OCI-LY7 (cell line): ENCODE measurements at regions not wholly inside any gene's neighbourhood (a gene's known extent, or its start where the extent isn't known, plus 50 kb on each side); places are given as distances from the start of the nearest gene placed in this dataset.

ENCODE experiments used
- BruUV-seq: library from RNA; stranded (reverse); fragments of 400-500 nt; replicated peaks from 2 replicates; lab custom pipeline; 2021; lab: Mats Ljungman, UMichigan
- CTCF ChIA-PET: fragments of 300-600 bp; sonication (Branson Sonifier 250); formaldehyde crosslinking; loops from one replicate; lab custom pipeline; 2022; ENCODE audit warnings: antibody characterized with exemption; ENCODE audit not compliant: unreplicated experiment; lab: Charles Lee
- POLR2A ChIA-PET: fragments of 300-600 bp; sonication (Branson Sonifier 250); formaldehyde crosslinking; loops from one replicate; lab custom pipeline; 2022; ENCODE audit warnings: antibody characterized with exemption; lab: Charles Lee
- DNase-seq: peaks from one replicate; pipeline ENCODE4 v3.0.0-alpha.2; 2015; ENCODE audit warnings: low spot score
- H2AFZ ChIP-seq: fragments of 200-600 bp; sonication (generic), shearing (Covaris generic); 2 replicates; pipeline ENCODE4 v1.6.1; 2014; ENCODE audit warnings: mild to moderate bottlenecking, antibody characterized with exemption, low read length, moderate library complexity
- H3K27ac ChIP-seq: fragments of 200-600 bp; sonication (generic); 2 replicates; pipeline ENCODE4 v1.5.1; 2014; ENCODE audit warnings: mixed run types, low read depth, mild to moderate bottlenecking, moderate library complexity, low read length, inconsistent platforms; ENCODE audit not compliant: poor library complexity, severe bottlenecking
- H3K36me3 ChIP-seq: fragments of 200-600 bp; sonication (generic); 2 replicates; pipeline ENCODE4 v1.6.1; 2014; ENCODE audit warnings: mild to moderate bottlenecking, antibody characterized with exemption, low read length, moderate library complexity, mixed read lengths; ENCODE audit not compliant: insufficient read depth
- H3K4me1 ChIP-seq: fragments of 200-600 bp; sonication (generic); 2 replicates; pipeline ENCODE4 v1.5.1; 2014; ENCODE audit warnings: mild to moderate bottlenecking, low read length; ENCODE audit not compliant: insufficient read depth, poor library complexity, severe bottlenecking
- H3K4me2 ChIP-seq: fragments of 200-600 bp; sonication (generic); 2 replicates; pipeline ENCODE4 v1.6.1; 2014; ENCODE audit warnings: mild to moderate bottlenecking, low read length
- H3K4me3 ChIP-seq: fragments of 200-600 bp; sonication (generic); 2 replicates; pipeline ENCODE4 v1.5.1; 2014; ENCODE audit warnings: mild to moderate bottlenecking, low read depth, low read length; ENCODE audit not compliant: poor library complexity, severe bottlenecking
- H3K79me2 ChIP-seq: fragments of 200-600 bp; sonication (generic); 2 replicates; pipeline ENCODE4 v1.6.1; 2016; ENCODE audit warnings: low read depth, mild to moderate bottlenecking, low read length, moderate library complexity, mixed read lengths; ENCODE audit not compliant: insufficient read depth
- H3K9me2 ChIP-seq: fragments of 200-600 bp; sonication (generic); 2 replicates; pipeline ENCODE4 v1.6.1; 2016; ENCODE audit warnings: mild to moderate bottlenecking, low read length, mixed read lengths; ENCODE audit not compliant: insufficient read depth
- H3K9me3 ChIP-seq: fragments of 200-600 bp; sonication (generic); 2 replicates; pipeline ENCODE4 v1.6.1; 2014; ENCODE audit warnings: mild to moderate bottlenecking, mixed run types, low read length, mixed read lengths
- H4K20me1 ChIP-seq: fragments of 200-600 bp; sonication (generic); 2 replicates; pipeline ENCODE4 v1.6.1; 2014; ENCODE audit warnings: mild to moderate bottlenecking, antibody characterized with exemption, low read length, moderate library complexity, mixed read lengths; ENCODE audit not compliant: insufficient read depth
- EZH2phosphoT487 ChIP-seq: fragments of 200-600 bp; sonication (generic); IDR thresholded peaks from 2 replicates; pipeline ENCODE4 v1.6.1; 2018; ENCODE audit warnings: low read depth, borderline replicate concordance, mild to moderate bottlenecking, mixed run types, antibody characterized with exemption, low read length, moderate library complexity, mixed read lengths
- intact Hi-C: fragments of 100-400 bp; cut with micrococcal nuclease; formaldehyde crosslinking; loops from one replicate; pipeline ENCODE4 v1.10.0; 2022; ENCODE audit not compliant: unreplicated experiment
- TF ChIP-seq, protein P1 (sequence below): fragments of 200-600 bp; sonication (generic); conservative IDR thresholded peaks from 2 replicates; pipeline ENCODE4 v1.5.1; 2014; ENCODE audit warnings: mild to moderate bottlenecking, antibody characterized with exemption, low read length, moderate library complexity, mixed read lengths

DNA sequence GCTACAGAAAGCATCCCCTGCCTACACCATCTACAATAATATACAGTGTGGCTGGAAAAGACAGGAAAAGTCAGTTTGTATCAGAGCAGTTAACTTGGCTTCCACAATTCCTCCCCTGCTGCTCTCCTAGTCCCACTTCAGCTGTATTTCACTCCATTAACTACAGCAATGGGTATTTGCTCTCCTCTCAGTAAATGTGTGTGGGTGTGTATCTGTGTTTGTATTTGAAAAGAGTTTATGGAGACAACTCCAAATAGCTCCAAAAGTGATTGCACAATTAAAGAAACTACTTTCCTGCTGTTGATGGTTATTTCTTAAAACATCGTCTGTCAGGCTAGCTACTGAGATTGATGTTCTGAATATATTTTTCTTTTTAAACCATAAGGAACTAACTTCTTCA, 333.7 kb upstream of the FIGN start:
- ChIA-PET POLR2A (no interaction called here), CTCF (no interaction called here)
- H3K36me3 ChIP-seq: no peaks in the 10 kb centered on the region
- H3K4me2 ChIP-seq: no peak overlapping the region
- no peak overlapping the region for H2AFZ ChIP-seq
- no peak for DNase-seq
- no peak overlapping the region for H3K27ac ChIP-seq
- no peaks in the 10 kb centered on the region for H3K9me3 ChIP-seq
- TF ChIP-seq, protein P1, sequence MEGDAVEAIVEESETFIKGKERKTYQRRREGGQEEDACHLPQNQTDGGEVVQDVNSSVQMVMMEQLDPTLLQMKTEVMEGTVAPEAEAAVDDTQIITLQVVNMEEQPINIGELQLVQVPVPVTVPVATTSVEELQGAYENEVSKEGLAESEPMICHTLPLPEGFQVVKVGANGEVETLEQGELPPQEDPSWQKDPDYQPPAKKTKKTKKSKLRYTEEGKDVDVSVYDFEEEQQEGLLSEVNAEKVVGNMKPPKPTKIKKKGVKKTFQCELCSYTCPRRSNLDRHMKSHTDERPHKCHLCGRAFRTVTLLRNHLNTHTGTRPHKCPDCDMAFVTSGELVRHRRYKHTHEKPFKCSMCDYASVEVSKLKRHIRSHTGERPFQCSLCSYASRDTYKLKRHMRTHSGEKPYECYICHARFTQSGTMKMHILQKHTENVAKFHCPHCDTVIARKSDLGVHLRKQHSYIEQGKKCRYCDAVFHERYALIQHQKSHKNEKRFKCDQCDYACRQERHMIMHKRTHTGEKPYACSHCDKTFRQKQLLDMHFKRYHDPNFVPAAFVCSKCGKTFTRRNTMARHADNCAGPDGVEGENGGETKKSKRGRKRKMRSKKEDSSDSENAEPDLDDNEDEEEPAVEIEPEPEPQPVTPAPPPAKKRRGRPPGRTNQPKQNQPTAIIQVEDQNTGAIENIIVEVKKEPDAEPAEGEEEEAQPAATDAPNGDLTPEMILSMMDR: no peak
- TF ChIP-seq EZH2phosphoT487: no peak
- H3K79me2 ChIP-seq: no peaks in the 10 kb centered on the region
- no peaks in the 10 kb centered on the region for H3K9me2 ChIP-seq
- H3K4me1 ChIP-seq: no peaks in the 10 kb centered on the region
- no peak overlapping the region for H3K4me3 ChIP-seq
- BruUV-seq: no TSS peak
- intact Hi-C loops: loop anchor here (10.0 kb wide), 2 partner anchors 725 to 885 kb away; no protein-coding TSS in a partner anchor
- H4K20me1 ChIP-seq: no peaks in the 10 kb centered on the region

GRCh38 chr2:164068063-164068462, 332.3 kb upstream of the FIGN start:
- POLR2A ChIA-PET: no interaction called here

GRCh38 chr2:164066095-164066494, 330.3 kb upstream of the FIGN start:
- intact Hi-C loops: loop anchor here (10.0 kb wide), 2 partner anchors 721 to 881 kb away; no protein-coding TSS in a partner anchor
- Histone ChIP-seq H3K9me3 (no peaks in the 10 kb centered on the region), H3K36me3 (no peaks in the 10 kb centered on the region), H3K79me2 (no peaks in the 10 kb centered on the region), H3K27ac (no peak overlapping the region), H3K9me2 (no peaks in the 10 kb centered on the region), H3K4me1 (no peaks in the 10 kb centered on the region), H4K20me1 (no peaks in the 10 kb centered on the region), H2AFZ (no peak overlapping the region), H3K4me2 (no peak overlapping the region), H3K4me3 (no peak overlapping the region)
- no TSS peak for BruUV-seq
- DNase-seq: no peak
- POLR2A ChIA-PET: interaction anchor here (0.7 kb wide), 1 partner anchor 1423 kb away, joined by 3 read pairs; no protein-coding TSS in a partner anchor
- TF ChIP-seq EZH2phosphoT487: no peak
- TF ChIP-seq, protein P1: no peak
- CTCF ChIA-PET: no interaction called here

More at GRCh38 chr2:164068063-164068462, 332.3 kb upstream of the FIGN start:
- CTCF ChIA-PET: no interaction called here
- Histone ChIP-seq H3K9me2 (no peaks in the 10 kb centered on the region), H3K36me3 (no peaks in the 10 kb centered on the region), H4K20me1 (no peaks in the 10 kb centered on the region), H2AFZ (no peak overlapping the region), H3K79me2 (no peaks in the 10 kb centered on the region), H3K4me3 (no peak overlapping the region), H3K27ac (no peak overlapping the region), H3K9me3 (no peaks in the 10 kb centered on the region), H3K4me1 (no peaks in the 10 kb centered on the region), H3K4me2 (no peak overlapping the region)
- no peak for TF ChIP-seq EZH2phosphoT487
- TF ChIP-seq, protein P1: no peak
- intact Hi-C loops: loop anchor here (10.0 kb wide), 2 partner anchors 723 to 883 kb away; no protein-coding TSS in a partner anchor
- DNase-seq: no peak
- no TSS peak for BruUV-seq
